Breast epithelium (tissue), 3 donors: ENCODE measurements at regions not wholly inside any gene's neighbourhood (a gene's known extent, or its start where the extent isn't known, plus 50 kb on each side); places are given as distances from the start of the nearest gene placed in this dataset.

Experiments used
- POLR2AphosphoS5 ChIP-seq, 3 donors: sonication (generic); formaldehyde crosslinking; IDR thresholded peaks; one replicate each; pipeline ENCODE4 v1.6.1; 2017; ENCODE audit warnings: antibody characterized with exemption in 3 of 3
- TF ChIP-seq, protein P1 (sequence below), 3 donors: fragments of 450-650 bp; IDR thresholded peaks; one replicate each; pipeline ENCODE4 v1.5.1; 2016 to 2017; ENCODE audit warnings: antibody characterized with exemption in 3 of 3, mild to moderate bottlenecking in 3 of 3, moderate library complexity in 3 of 3

DNA sequence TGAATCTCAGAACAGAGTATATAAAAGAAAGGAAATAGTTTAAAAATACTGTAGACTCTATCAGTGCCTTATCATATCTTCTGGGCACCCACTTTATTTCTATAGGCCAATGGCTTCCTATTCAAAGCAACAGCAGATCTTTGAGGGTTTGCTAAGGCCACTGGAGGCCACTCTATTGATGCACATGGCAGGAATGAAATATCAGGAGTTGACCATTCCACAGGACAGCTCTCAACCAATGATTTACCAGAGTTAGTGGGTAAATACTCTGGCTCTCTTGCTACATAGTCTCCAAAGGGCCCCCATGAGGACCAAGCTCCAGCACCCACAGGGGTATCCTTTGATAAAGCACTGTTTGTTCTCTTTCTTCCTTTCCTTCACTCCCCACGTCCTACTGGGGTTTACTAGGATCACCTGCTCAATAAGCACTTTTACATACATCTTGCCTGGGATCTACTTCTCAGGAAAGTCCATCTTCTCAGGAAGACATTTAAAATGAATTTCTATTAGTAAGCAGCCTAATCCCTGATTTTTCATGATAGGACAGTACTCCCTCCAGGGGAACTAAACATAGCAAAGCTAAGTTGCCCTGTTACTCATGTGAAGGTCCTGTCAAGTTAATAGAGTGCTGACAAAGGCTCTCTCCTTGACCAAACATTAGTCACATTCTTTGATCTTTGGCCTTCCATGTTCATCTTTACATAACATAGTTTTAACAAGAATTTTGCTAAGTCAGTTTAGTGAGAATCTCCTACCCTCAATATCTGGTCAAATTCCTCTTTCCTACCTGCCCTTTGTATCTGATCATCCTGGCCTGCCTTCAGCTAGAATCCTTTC lies 459.7 kb downstream of the GRXCR1 start:
- no peak for TF ChIP-seq POLR2AphosphoS5 (IDR thresholded peaks at IDR 0.05)
- TF ChIP-seq, protein P1, sequence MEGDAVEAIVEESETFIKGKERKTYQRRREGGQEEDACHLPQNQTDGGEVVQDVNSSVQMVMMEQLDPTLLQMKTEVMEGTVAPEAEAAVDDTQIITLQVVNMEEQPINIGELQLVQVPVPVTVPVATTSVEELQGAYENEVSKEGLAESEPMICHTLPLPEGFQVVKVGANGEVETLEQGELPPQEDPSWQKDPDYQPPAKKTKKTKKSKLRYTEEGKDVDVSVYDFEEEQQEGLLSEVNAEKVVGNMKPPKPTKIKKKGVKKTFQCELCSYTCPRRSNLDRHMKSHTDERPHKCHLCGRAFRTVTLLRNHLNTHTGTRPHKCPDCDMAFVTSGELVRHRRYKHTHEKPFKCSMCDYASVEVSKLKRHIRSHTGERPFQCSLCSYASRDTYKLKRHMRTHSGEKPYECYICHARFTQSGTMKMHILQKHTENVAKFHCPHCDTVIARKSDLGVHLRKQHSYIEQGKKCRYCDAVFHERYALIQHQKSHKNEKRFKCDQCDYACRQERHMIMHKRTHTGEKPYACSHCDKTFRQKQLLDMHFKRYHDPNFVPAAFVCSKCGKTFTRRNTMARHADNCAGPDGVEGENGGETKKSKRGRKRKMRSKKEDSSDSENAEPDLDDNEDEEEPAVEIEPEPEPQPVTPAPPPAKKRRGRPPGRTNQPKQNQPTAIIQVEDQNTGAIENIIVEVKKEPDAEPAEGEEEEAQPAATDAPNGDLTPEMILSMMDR (IDR thresholded peaks at IDR 0.05), result no peak
